ENCODE measurements at regions not wholly inside any gene's neighbourhood (a gene's known extent, or its start where the extent isn't known, plus 50 kb on each side); places are given as distances from the start of the nearest gene placed in this dataset.

- no peaks in the 10 kb centered on the region for H3K36me3 Mint-ChIP-seq (ENCODE audit: low read depth)
Observed at GRCh38 chr16:22757202-22757601, 56.8 kb upstream of the HS3ST2 start.

DNA sequence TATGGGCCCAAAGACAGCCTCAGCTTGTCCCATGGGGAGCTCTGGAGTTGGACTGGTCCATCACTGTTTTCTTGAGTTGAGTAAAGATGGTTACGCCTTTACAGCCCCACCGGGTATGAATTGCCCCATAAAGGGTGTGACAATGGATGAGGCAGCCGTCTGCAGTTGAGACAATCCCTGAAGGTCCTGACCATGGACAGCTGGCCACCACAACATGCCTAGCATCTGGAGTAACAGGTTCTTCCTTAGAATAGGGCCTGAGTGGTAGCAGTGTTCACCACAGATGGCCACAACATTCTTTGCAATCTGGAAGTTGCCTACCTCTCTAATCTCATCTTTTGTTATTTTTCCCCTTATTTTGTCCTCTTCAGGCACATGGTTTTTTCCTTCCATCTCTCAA is 51.5 kb upstream of the HS3ST2 start:
- H3K27me3 Mint-ChIP-seq (ENCODE audit: insufficient read depth) = peaks cover 12% of the 10 kb centered on the region
- DNase-seq = no peak
- no peaks in the 10 kb centered on the region for H3K9me3 Mint-ChIP-seq
- no peak overlapping the region for H3K4me3 Mint-ChIP-seq
- no peak overlapping the region for H3K27ac Mint-ChIP-seq
- TF ChIP-seq, protein P1, sequence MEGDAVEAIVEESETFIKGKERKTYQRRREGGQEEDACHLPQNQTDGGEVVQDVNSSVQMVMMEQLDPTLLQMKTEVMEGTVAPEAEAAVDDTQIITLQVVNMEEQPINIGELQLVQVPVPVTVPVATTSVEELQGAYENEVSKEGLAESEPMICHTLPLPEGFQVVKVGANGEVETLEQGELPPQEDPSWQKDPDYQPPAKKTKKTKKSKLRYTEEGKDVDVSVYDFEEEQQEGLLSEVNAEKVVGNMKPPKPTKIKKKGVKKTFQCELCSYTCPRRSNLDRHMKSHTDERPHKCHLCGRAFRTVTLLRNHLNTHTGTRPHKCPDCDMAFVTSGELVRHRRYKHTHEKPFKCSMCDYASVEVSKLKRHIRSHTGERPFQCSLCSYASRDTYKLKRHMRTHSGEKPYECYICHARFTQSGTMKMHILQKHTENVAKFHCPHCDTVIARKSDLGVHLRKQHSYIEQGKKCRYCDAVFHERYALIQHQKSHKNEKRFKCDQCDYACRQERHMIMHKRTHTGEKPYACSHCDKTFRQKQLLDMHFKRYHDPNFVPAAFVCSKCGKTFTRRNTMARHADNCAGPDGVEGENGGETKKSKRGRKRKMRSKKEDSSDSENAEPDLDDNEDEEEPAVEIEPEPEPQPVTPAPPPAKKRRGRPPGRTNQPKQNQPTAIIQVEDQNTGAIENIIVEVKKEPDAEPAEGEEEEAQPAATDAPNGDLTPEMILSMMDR (IDR thresholded peaks at IDR 0.05) = no peak
- H3K4me1 Mint-ChIP-seq (ENCODE audit: low read depth) = no peaks in the 10 kb centered on the region
- no peaks in the 10 kb centered on the region for H3K36me3 Mint-ChIP-seq (ENCODE audit: low read depth)

More at GRCh38 chr16:22757202-22757601, 56.8 kb upstream of the HS3ST2 start:
- TF ChIP-seq, protein P1 (IDR thresholded peaks at IDR 0.05) = no peak
- Mint-ChIP-seq H3K27me3 (ENCODE audit: insufficient read depth) (peaks cover 7% of the 10 kb centered on the region), H3K9me3 (no peaks in the 10 kb centered on the region), H3K4me1 (ENCODE audit: low read depth) (no peaks in the 10 kb centered on the region), H3K27ac (no peak overlapping the region), H3K4me3 (no peak overlapping the region)
- no peak for DNase-seq

GRCh38 chr16:22763437-22764080 is 50.4 kb upstream of the HS3ST2 start:
- no peak overlapping the region for H3K27ac Mint-ChIP-seq
- H3K4me3 Mint-ChIP-seq = no peak overlapping the region
- no peak for DNase-seq
- H3K9me3 Mint-ChIP-seq = no peaks in the 10 kb centered on the region
- peaks cover 12% of the 10 kb centered on the region for H3K27me3 Mint-ChIP-seq (ENCODE audit: insufficient read depth)
- H3K36me3 Mint-ChIP-seq (ENCODE audit: low read depth) = no peaks in the 10 kb centered on the region
- TF ChIP-seq, protein P1 (IDR thresholded peaks at IDR 0.05) = no peak
- H3K4me1 Mint-ChIP-seq (ENCODE audit: low read depth) = no peaks in the 10 kb centered on the region

Measured in HFFc6 (cell line).